ENCODE measurements at regions not wholly inside any gene's neighbourhood (a gene's known extent, or its start where the extent isn't known, plus 50 kb on each side); places are given as distances from the start of the nearest gene placed in this dataset.

GRCh38 chr16:64736857-64737256 lies 385.0 kb downstream of the CDH11 start:
- no peak for TF ChIP-seq POLR2AphosphoS5 (IDR thresholded peaks at IDR 0.05)
- TF ChIP-seq CTCF (IDR thresholded peaks at IDR 0.05), result no peak
- no peak for TF ChIP-seq POLR2A (IDR thresholded peaks at IDR 0.05)
- no peak for TF ChIP-seq EP300 (IDR thresholded peaks at IDR 0.05)

Data from stomach (tissue), 4 donors.